ENCODE measurements at regions not wholly inside any gene's neighbourhood (a gene's known extent, or its start where the extent isn't known, plus 50 kb on each side); places are given as distances from the start of the nearest gene placed in this dataset.

DNA sequence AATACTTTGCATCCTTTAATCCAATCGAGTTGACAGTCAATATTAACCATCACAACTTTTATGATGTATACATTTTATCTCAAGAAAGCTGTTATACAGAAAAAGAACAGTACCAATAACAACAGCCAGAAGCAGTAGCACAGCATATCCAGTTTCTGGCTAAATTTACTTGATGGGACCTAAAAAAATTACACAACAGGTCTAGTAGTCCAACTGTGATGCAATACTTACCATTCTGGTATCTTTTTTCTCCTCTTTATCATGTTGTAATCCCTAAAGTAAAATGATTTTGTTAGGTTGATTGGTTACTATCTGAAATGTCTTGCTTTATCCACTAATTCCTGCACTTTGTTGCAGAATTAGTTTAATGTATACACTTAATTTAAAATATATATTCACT, 1150.6 kb downstream of the FAT4 start:
- TF ChIP-seq POLR2AphosphoS5 (IDR thresholded peaks at IDR 0.05) (no peak), POLR2A (IDR thresholded peaks at IDR 0.05) (no peak)
- TF ChIP-seq, protein P1, sequence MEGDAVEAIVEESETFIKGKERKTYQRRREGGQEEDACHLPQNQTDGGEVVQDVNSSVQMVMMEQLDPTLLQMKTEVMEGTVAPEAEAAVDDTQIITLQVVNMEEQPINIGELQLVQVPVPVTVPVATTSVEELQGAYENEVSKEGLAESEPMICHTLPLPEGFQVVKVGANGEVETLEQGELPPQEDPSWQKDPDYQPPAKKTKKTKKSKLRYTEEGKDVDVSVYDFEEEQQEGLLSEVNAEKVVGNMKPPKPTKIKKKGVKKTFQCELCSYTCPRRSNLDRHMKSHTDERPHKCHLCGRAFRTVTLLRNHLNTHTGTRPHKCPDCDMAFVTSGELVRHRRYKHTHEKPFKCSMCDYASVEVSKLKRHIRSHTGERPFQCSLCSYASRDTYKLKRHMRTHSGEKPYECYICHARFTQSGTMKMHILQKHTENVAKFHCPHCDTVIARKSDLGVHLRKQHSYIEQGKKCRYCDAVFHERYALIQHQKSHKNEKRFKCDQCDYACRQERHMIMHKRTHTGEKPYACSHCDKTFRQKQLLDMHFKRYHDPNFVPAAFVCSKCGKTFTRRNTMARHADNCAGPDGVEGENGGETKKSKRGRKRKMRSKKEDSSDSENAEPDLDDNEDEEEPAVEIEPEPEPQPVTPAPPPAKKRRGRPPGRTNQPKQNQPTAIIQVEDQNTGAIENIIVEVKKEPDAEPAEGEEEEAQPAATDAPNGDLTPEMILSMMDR (IDR thresholded peaks at IDR 0.05 in 8 of 11, conservative IDR thresholded peaks at IDR 0.05 in 3 of 11): no peak

DNA sequence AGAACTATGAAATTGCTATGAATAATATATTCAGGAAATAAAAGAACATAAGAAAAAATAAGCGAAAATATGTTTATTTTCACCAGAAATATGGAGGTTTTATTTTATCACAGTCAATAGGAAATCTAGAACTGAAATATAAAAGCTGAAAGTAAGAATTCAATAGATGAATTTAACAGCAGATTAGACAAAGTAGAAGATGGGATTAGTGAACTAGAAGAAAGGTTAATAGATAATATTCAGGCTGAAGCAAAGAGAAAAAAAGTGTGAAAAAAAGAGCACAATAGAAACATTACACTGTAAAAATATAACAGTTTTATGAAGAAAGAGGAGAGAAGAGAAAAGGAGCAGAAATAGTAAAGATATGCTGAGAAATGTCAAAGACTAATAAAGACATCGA, 1152.1 kb downstream of the FAT4 start:
- Histone ChIP-seq H3K9me3 (peaks cover 0 to 8% (median 2%) of the 10 kb centered on the region in 8 donors), H3K27ac (no peak overlapping the region), H3K36me3 (no peaks in the 10 kb centered on the region), H3K4me1 (no peaks in the 10 kb centered on the region), H3K4me3 (no peak overlapping the region), H3K27me3 (replicated peaks in 1 of 7) (no peaks in the 10 kb centered on the region)
- DNase-seq: no peak
- TF ChIP-seq POLR2AphosphoS5 (IDR thresholded peaks at IDR 0.05) (no peak), POLR2A (IDR thresholded peaks at IDR 0.05) (no peak)
- TF ChIP-seq, protein P1 (IDR thresholded peaks at IDR 0.05 in 8 of 11, conservative IDR thresholded peaks at IDR 0.05 in 3 of 11): no peak
- WGBS, 5 donors: 82 to 95% (median 90%) methylated on average over 2 of the region's 2 CpGs
- intact Hi-C loops (cut with DNase I; ENCODE audit: low total_unique reads): no loop called here

More for the DNA sequence above, 1150.6 kb downstream of the FAT4 start:
- intact Hi-C loops (cut with DNase I; ENCODE audit: low total_unique reads): no loop called here
- H3K27me3 ChIP-seq (replicated peaks in 1 of 7): no peaks in the 10 kb centered on the region
- 59 to 79% (median 63%) methylated on average over 1 of the region's 1 CpG for WGBS, 5 donors
- H3K9me3 ChIP-seq: peaks cover 0 to 8% (median 2%) of the 10 kb centered on the region in 8 donors
- DNase-seq: no peak
- no peak overlapping the region for H3K27ac ChIP-seq
- H3K4me3 ChIP-seq: no peak overlapping the region
- H3K4me1 ChIP-seq: no peaks in the 10 kb centered on the region
- no peaks in the 10 kb centered on the region for H3K36me3 ChIP-seq

DNA sequence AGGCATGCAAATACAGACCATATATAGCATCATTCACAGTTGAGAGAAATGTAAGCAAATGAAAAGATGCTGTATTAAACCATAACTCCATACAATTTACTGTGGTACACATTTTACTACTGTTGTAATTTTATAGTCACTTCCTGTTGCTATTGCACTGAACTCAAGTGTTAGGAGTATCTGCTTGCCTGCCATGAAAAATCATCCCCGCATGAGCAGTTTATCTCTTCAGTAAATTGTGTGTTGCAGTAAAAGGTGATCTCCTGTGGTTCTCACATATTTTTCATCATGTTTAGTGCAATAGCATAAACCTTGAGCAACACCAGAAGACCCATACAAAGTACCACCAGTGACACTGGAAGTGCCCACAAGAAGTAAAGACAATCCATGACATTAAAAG, 1153.4 kb downstream of the FAT4 start:
- no peaks in the 10 kb centered on the region for H3K27me3 ChIP-seq (replicated peaks in 1 of 7)
- no peak overlapping the region for H3K4me3 ChIP-seq
- no peaks in the 10 kb centered on the region for H3K36me3 ChIP-seq
- intact Hi-C loops (cut with DNase I; ENCODE audit: low total_unique reads): no loop called here
- peaks cover 0 to 8% (median 2%) of the 10 kb centered on the region in 8 donors for H3K9me3 ChIP-seq
- no peak for DNase-seq
- WGBS, 5 donors: 92 to 100% (median 94%) methylated on average over 1 of the region's 1 CpG
- no peak overlapping the region for H3K27ac ChIP-seq
- TF ChIP-seq, protein P1 (IDR thresholded peaks at IDR 0.05 in 8 of 11, conservative IDR thresholded peaks at IDR 0.05 in 3 of 11): no peak
- TF ChIP-seq POLR2AphosphoS5 (IDR thresholded peaks at IDR 0.05) (no peak), POLR2A (IDR thresholded peaks at IDR 0.05) (no peak)
- no peaks in the 10 kb centered on the region for H3K4me1 ChIP-seq

DNA sequence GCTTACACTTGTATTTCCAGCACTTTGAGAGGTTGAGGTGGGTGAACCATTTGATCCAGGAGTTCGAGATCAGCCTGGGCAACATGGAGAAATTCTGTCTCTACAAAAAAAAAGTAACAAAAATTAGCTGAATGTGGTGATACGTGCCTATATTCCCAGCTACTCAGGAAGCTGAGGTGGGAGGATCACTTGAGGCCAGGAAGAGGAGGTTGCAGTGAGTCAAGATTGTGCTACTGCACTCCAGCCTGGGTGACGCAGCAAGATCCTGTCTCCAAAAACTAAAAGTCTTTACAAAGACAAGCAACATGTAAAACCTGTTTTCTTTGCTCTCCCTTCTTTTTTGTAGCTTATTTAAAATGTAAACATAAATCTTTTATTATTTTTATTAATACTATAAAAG, 1156.1 kb downstream of the FAT4 start:
- Histone ChIP-seq H3K27ac (no peak overlapping the region), H3K4me3 (no peak overlapping the region), H3K9me3 (peaks cover 0 to 19% (median 3%) of the 10 kb centered on the region in 8 donors), H3K27me3 (replicated peaks in 1 of 7) (no peaks in the 10 kb centered on the region), H3K4me1 (no peaks in the 10 kb centered on the region), H3K36me3 (no peaks in the 10 kb centered on the region)
- intact Hi-C loops (cut with DNase I; ENCODE audit: low total_unique reads): no loop called here
- 49 to 66% (median 52%) methylated on average over 3 of the region's 3 CpGs for WGBS, 5 donors
- no peak for DNase-seq
- TF ChIP-seq POLR2A (IDR thresholded peaks at IDR 0.05) (no peak), POLR2AphosphoS5 (IDR thresholded peaks at IDR 0.05) (no peak)
- TF ChIP-seq, protein P1 (IDR thresholded peaks at IDR 0.05 in 8 of 11, conservative IDR thresholded peaks at IDR 0.05 in 3 of 11): no peak

Measured in spleen (tissue), 11 donors.